Trophoblast cell (in vitro differentiated cells and primary cell): ENCODE measurements at regions not wholly inside any gene's neighbourhood (a gene's known extent, or its start where the extent isn't known, plus 50 kb on each side); places are given as distances from the start of the nearest gene placed in this dataset.

Experiments used
- DNase-seq, 2 donors: peaks; one replicate each; pipeline ENCODE4 v3.0.0-alpha.2; 2016
- H2AFZ ChIP-seq: 2 replicates; pipeline ENCODE4 v1.6.1; 2013; ENCODE audit warnings: low read length, moderate library complexity, mild to moderate bottlenecking; ENCODE audit not compliant: insufficient read depth, poor library complexity
- H2AK5ac ChIP-seq: 2 replicates; pipeline ENCODE4 v1.6.1; 2013; ENCODE audit warnings: mild to moderate bottlenecking, low read length
- H2BK120ac ChIP-seq: 2 replicates; pipeline ENCODE4 v1.6.1; 2013; ENCODE audit warnings: low read length, mild to moderate bottlenecking, moderate library complexity; ENCODE audit not compliant: insufficient read depth, poor library complexity
- H2BK12ac ChIP-seq: 2 replicates; pipeline ENCODE4 v1.6.1; 2013; ENCODE audit warnings: mild to moderate bottlenecking, low read length, moderate library complexity
- H2BK5ac ChIP-seq: 2 replicates; pipeline ENCODE4 v1.6.1; 2013; ENCODE audit warnings: low read length, low read depth, moderate library complexity, mild to moderate bottlenecking; ENCODE audit not compliant: poor library complexity
- H3K14ac ChIP-seq: 2 replicates; pipeline ENCODE4 v1.6.1; 2013; ENCODE audit warnings: mild to moderate bottlenecking, low read length
- H3K18ac ChIP-seq: 2 replicates; pipeline ENCODE4 v1.6.1; 2013; ENCODE audit warnings: mild to moderate bottlenecking, low read length
- H3K23ac ChIP-seq: 2 replicates; pipeline ENCODE4 v1.6.1; 2013; ENCODE audit warnings: low read length
- H3K27ac ChIP-seq: 2 replicates; pipeline ENCODE4 v1.5.1; 2013; ENCODE audit warnings: low read depth, mild to moderate bottlenecking, inconsistent platforms, low read length, moderate library complexity
- H3K27me3 ChIP-seq: 2 replicates; pipeline ENCODE4 v1.6.1; 2013; ENCODE audit warnings: inconsistent platforms, mild to moderate bottlenecking, low read length, moderate library complexity; ENCODE audit not compliant: insufficient read depth
- H3K36me3 ChIP-seq, 2 experiments: 1 replicate in 1 of 2; 2 replicates in 1 of 2; pipeline ENCODE4 v1.6.1; 2013; ENCODE audit warnings: low read length in 2 of 2, mild to moderate bottlenecking in 2 of 2, moderate library complexity in 1 of 2; ENCODE audit not compliant: insufficient read depth in 2 of 2, control insufficient read depth in 1 of 2
- H3K4ac ChIP-seq: 2 replicates; pipeline ENCODE4 v1.6.1; 2013; ENCODE audit warnings: low read depth, mild to moderate bottlenecking, low read length, moderate library complexity
- H3K4me1 ChIP-seq, 2 experiments: 1 replicate in 1 of 2; 2 replicates in 1 of 2; pipeline ENCODE4 v1.6.1; 2013; ENCODE audit warnings: low read length in 2 of 2, mild to moderate bottlenecking in 2 of 2, moderate library complexity in 1 of 2; ENCODE audit not compliant: insufficient read depth in 2 of 2, control insufficient read depth in 1 of 2
- H3K4me2 ChIP-seq: 2 replicates; pipeline ENCODE4 v1.6.1; 2013; ENCODE audit warnings: inconsistent platforms, mild to moderate bottlenecking, low read length, moderate library complexity
- H3K4me3 ChIP-seq: 2 replicates; pipeline ENCODE4 v1.5.1; 2013; ENCODE audit warnings: mild to moderate bottlenecking, low read depth, low read length, inconsistent platforms
- H3K79me1 ChIP-seq: one replicate; pipeline ENCODE4 v1.6.1; 2013; ENCODE audit warnings: low read length
- H3K79me2 ChIP-seq: 2 replicates; pipeline ENCODE4 v1.6.1; 2013; ENCODE audit warnings: low read length, mild to moderate bottlenecking; ENCODE audit not compliant: control insufficient read depth, insufficient read depth, poor library complexity
- H3K9ac ChIP-seq: 2 replicates; pipeline ENCODE4 v1.6.1; 2013; ENCODE audit warnings: mild to moderate bottlenecking, low read length
- H3K9me3 ChIP-seq: 2 replicates; pipeline ENCODE4 v1.6.1; 2013; ENCODE audit warnings: low read depth, mild to moderate bottlenecking, control low read depth, inconsistent platforms, low read length; ENCODE audit not compliant: insufficient read depth
- H4K12ac ChIP-seq: 2 replicates; pipeline ENCODE4 v1.6.1; 2013; ENCODE audit warnings: low read depth, mild to moderate bottlenecking, low read length, moderate library complexity
- H4K8ac ChIP-seq: 2 replicates; pipeline ENCODE4 v1.6.1; 2013; ENCODE audit warnings: low read depth, mild to moderate bottlenecking, low read length, moderate library complexity
- H4K91ac ChIP-seq: one replicate; pipeline ENCODE4 v1.6.1; 2013; ENCODE audit warnings: low read depth, mild to moderate bottlenecking, low read length, moderate library complexity
- WGBS: extraction: QIAGEN DNeasy Blood & Tissue Kit; methylation state at CpG from one replicate; pipeline ENCODE4 v1.1.7; 2013; ENCODE audit warnings: missing lambda C conversion rate; ENCODE audit not compliant: insufficient read length, insufficient coverage; ENCODE audit errors: extremely low coverage; 5-methylcytosine and 5-hydroxymethylcytosine counted together

DNA sequence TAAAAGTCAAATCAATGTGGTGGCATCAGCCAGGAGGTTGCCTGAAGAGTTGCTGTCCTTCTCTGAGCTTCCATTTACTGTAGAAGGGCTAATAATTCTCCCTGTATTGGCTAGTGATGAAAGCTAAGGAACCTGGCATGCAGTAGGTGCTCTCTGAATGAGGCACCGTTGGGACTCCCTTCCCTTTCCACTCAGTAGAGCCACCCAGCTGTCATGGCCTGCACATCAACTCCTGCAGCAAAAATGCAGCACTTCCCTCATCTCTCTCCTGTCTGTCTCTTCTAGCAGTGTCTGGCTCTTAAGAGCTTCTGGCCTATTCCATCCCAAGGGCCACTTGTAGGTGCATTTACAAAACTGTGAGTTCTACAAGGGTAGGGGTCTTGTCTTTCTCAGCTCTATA is 369.0 kb downstream of the MATN1 start:
- Histone ChIP-seq H3K27ac (no peak overlapping the region), H3K14ac (no peak overlapping the region), H2AK5ac (no peak overlapping the region), H2BK120ac (no peak overlapping the region), H3K18ac (no peak overlapping the region), H3K23ac (no peak overlapping the region), H3K4ac (no peak overlapping the region), H3K4me2 (no peak overlapping the region), H4K12ac (no peak overlapping the region), H2AFZ (no peak overlapping the region), H2BK5ac (no peak overlapping the region), H4K91ac (no peak overlapping the region), H3K27me3 (no peaks in the 10 kb centered on the region), H3K79me1 (no peaks in the 10 kb centered on the region), H3K4me3 (no peak overlapping the region), H3K9ac (no peak overlapping the region), H2BK12ac (no peak overlapping the region), H3K79me2 (no peaks in the 10 kb centered on the region), H3K36me3 (no peaks in the 10 kb centered on the region), H3K9me3 (no peaks in the 10 kb centered on the region), H3K4me1 (no peaks in the 10 kb centered on the region), H4K8ac (no peak overlapping the region)
- no CpG with 5 or more reads among the region's 1 CpG for WGBS
- DNase-seq: no peak

DNA sequence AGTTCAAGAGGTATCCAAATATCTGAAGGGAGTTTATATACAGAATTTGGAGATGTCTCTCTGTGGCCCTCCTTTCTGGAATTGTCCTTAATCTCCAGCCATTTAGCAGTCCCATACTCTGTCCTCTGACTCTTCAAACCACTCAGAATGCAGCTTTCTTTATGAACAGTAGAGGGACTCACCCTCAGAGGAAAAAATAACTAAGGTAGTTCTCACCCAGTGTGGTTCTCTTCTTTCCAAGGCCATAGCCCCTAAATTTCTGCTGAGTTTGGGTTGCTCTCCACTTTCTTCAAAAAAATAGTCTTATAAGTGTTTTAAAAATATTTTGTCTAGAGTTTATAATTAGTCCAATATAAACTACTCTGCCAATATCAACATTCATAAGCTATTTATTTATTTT is 369.7 kb downstream of the MATN1 start:
- H3K4me3 ChIP-seq: no peak overlapping the region
- H2BK5ac ChIP-seq: no peak overlapping the region
- no peaks in the 10 kb centered on the region for H3K36me3 ChIP-seq
- DNase-seq: no peak
- H3K27ac ChIP-seq: no peak overlapping the region
- H3K79me1 ChIP-seq: no peaks in the 10 kb centered on the region
- H3K4ac ChIP-seq: no peak overlapping the region
- no peak overlapping the region for H3K14ac ChIP-seq
- no peak overlapping the region for H3K9ac ChIP-seq
- H4K91ac ChIP-seq: no peak overlapping the region
- no peak overlapping the region for H3K18ac ChIP-seq
- no peaks in the 10 kb centered on the region for H3K27me3 ChIP-seq
- no peak overlapping the region for H2AK5ac ChIP-seq
- no peaks in the 10 kb centered on the region for H3K79me2 ChIP-seq
- no peak overlapping the region for H2AFZ ChIP-seq
- no peak overlapping the region for H3K4me2 ChIP-seq
- no peak overlapping the region for H3K23ac ChIP-seq
- H2BK120ac ChIP-seq: no peak overlapping the region
- H3K9me3 ChIP-seq: no peaks in the 10 kb centered on the region
- H4K12ac ChIP-seq: no peak overlapping the region
- H3K4me1 ChIP-seq: no peaks in the 10 kb centered on the region
- H4K8ac ChIP-seq: no peak overlapping the region
- no peak overlapping the region for H2BK12ac ChIP-seq

DNA sequence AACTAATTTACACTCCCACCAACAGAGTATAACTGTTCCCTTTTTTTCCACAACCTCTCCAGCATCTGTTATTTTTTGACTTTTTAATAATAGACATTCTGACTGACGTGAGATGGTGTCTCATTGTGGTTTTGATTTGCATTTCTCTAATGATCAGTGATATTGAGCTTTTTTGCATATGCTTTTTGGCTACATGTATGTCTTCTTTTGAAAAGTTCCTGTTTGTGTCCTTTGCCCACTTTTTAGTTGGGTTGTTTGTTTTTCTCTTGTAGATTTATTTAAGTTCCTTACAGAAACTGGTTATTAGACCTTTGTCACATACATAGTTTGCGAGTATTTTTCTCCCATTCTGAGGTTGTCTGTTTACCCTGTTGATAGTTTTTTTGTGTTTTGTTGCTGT is 375.2 kb downstream of the MATN1 start:
- no peak overlapping the region for H4K91ac ChIP-seq
- no peak overlapping the region for H2AK5ac ChIP-seq
- H3K79me1 ChIP-seq: no peaks in the 10 kb centered on the region
- no peaks in the 10 kb centered on the region for H3K36me3 ChIP-seq
- H2BK5ac ChIP-seq: no peak overlapping the region
- H3K14ac ChIP-seq: no peak overlapping the region
- H3K4me3 ChIP-seq: no peak overlapping the region
- no peak overlapping the region for H4K8ac ChIP-seq
- DNase-seq: no peak
- H3K23ac ChIP-seq: no peak overlapping the region
- H3K4me2 ChIP-seq: no peak overlapping the region
- H3K27me3 ChIP-seq: no peaks in the 10 kb centered on the region
- no peak overlapping the region for H3K9ac ChIP-seq
- no peaks in the 10 kb centered on the region for H3K4me1 ChIP-seq
- no peak overlapping the region for H2AFZ ChIP-seq
- H3K18ac ChIP-seq: no peak overlapping the region
- H3K9me3 ChIP-seq: no peaks in the 10 kb centered on the region
- no peak overlapping the region for H4K12ac ChIP-seq
- H2BK12ac ChIP-seq: no peak overlapping the region
- H3K79me2 ChIP-seq: no peaks in the 10 kb centered on the region
- no peak overlapping the region for H2BK120ac ChIP-seq
- WGBS: no CpG with 5 or more reads among the region's 2 CpGs
- H3K4ac ChIP-seq: no peak overlapping the region
- H3K27ac ChIP-seq: no peak overlapping the region

DNA sequence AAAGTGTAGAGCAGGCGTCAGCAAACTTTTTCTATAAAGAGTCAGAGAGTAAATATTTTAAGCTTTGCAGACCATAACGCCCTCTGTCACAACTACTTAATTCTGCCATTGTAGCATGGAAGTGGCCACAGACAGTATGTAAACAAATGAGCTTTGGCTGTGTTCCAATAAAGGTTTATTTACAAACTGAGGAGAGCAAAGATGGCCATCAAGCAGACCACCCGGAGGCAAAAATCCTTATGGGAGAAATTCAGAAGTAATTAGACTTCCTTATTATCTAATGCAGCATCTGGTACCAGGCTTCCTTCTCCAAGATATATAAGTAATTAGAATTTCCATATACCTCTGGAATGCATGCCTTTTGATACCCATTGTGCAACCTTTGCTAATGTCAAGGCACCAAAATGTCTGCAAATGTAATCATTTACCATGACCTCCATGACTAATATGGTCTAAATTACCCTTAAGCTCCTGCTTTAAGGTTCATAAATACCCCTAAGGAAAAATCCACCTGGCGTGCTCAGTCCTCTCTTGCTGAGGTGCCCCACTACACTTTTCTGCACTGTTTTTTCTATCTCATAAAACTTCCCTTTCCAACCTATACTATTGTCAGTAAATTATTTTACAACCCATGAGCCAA is 377.8 kb downstream of the MATN1 start:
- Histone ChIP-seq H3K14ac (no peak overlapping the region), H3K36me3 (no peaks in the 10 kb centered on the region), H3K9ac (no peak overlapping the region), H3K4me2 (no peak overlapping the region), H2AK5ac (no peak overlapping the region), H3K4ac (no peak overlapping the region), H3K4me3 (no peak overlapping the region), H4K8ac (no peak overlapping the region), H2AFZ (no peak overlapping the region), H3K79me2 (no peaks in the 10 kb centered on the region), H3K79me1 (no peaks in the 10 kb centered on the region), H2BK5ac (no peak overlapping the region), H3K4me1 (no peaks in the 10 kb centered on the region), H2BK12ac (no peak overlapping the region), H4K12ac (no peak overlapping the region), H3K18ac (no peak overlapping the region), H2BK120ac (no peak overlapping the region), H3K23ac (no peak overlapping the region), H4K91ac (no peak overlapping the region), H3K27me3 (no peaks in the 10 kb centered on the region), H3K27ac (no peak overlapping the region), H3K9me3 (no peaks in the 10 kb centered on the region)
- WGBS: no CpG with 5 or more reads among the region's 4 CpGs
- DNase-seq: no peak
